K562 (cell line): ENCODE measurements at regions not wholly inside any gene's neighbourhood (a gene's known extent, or its start where the extent isn't known, plus 50 kb on each side); places are given as distances from the start of the nearest gene placed in this dataset.

Source experiments
- ATAC-seq: fragments of 200-7000 bp; cut with Tn5 transposase; 3 replicates; pipeline ENCODE4 v1.9.1; 2020; ENCODE audit warnings: moderate library complexity
- BruUV-seq: library from RNA; stranded (reverse); fragments of 400-500 nt; replicated peaks from 2 replicates; lab custom pipeline; 2021; lab: Mats Ljungman, UMichigan
- CTCF ChIA-PET: fragments of 300-600 bp; formaldehyde crosslinking; extraction: SDS; loops from one replicate; lab custom pipeline; 2021; ENCODE audit warnings: low intra/inter-chr PET ratio; lab: Yijun Ruan, JAX
- POLR2A ChIA-PET: fragments of 300-600, 350-650 bp; sonication (Branson Sonifier 250); formaldehyde crosslinking; extraction: SDS; loops from one replicate; lab custom pipeline; 2021; ENCODE audit warnings: antibody characterized with exemption, inconsistent platforms; lab: Yijun Ruan, JAX
- DNase-seq, 4 experiments: peaks; one replicate each; pipeline versions ENCODE4 v3.0.0 to v3.0.0-alpha.2; 2011 to 2018; ENCODE audit warnings: low spot score in 3 of 4, mixed read lengths in 3 of 4; ENCODE audit errors: extremely low read depth in 1 of 4
- FAIRE-seq: peaks from 2 replicates; lab custom pipeline; 2011; peaks lifted over from hg19 to GRCh38; lab: Jason Lieb, UNC
- H2AFZ ChIP-seq: 2 replicates; pipeline ENCODE4 v1.6.0; 2011; ENCODE audit warnings: low read depth, low read length, control low read depth, inconsistent platforms
- H3K27ac ChIP-seq: fragments of 200-600 bp; 3 replicates; pipeline ENCODE4 v1.8.0; 2011; ENCODE audit warnings: low read depth, mild to moderate bottlenecking, control low read depth, inconsistent platforms, low read length, moderate library complexity, mixed read lengths; ENCODE audit errors: extremely low read depth
- H3K27me3 ChIP-seq, 2 experiments: fragments of 300-600 bp in 1 of 2; 2 replicates in 1 of 2; 3 replicates in 1 of 2; pipeline versions ENCODE4 v1.6.0 to v1.8.0; 2011; ENCODE audit warnings: inconsistent platforms in 2 of 2, low read length in 2 of 2, mild to moderate bottlenecking in 1 of 2, mixed read lengths in 1 of 2, moderate library complexity in 1 of 2; ENCODE audit not compliant: control insufficient read depth in 2 of 2, insufficient read depth in 2 of 2
- H3K36me3 ChIP-seq: fragments of 300-600 bp; 3 replicates; pipeline ENCODE4 v1.8.0; 2011; ENCODE audit warnings: mild to moderate bottlenecking, low read length, inconsistent platforms; ENCODE audit not compliant: control insufficient read depth, insufficient read depth
- H3K4me1 ChIP-seq, 2 experiments: fragments of 200-600 bp in 1 of 2; replicated peaks in 1 of 2; 2 replicates in 1 of 2; 3 replicates in 1 of 2; pipeline versions ENCODE4 v1.5.1 to v1.8.0; 2011; ENCODE audit warnings: inconsistent platforms in 2 of 2, low read length in 2 of 2, mild to moderate bottlenecking in 1 of 2, mixed read lengths in 1 of 2, moderate library complexity in 1 of 2; ENCODE audit not compliant: control insufficient read depth in 2 of 2, insufficient read depth in 2 of 2
- H3K4me2 ChIP-seq: 2 replicates; pipeline ENCODE4 v1.6.1; 2011; ENCODE audit warnings: low read length, control low read depth, inconsistent platforms, mixed read lengths; ENCODE audit not compliant: insufficient read depth
- H3K4me3 ChIP-seq: fragments of 200-600 bp; sonication (generic), shearing (Covaris generic); 2 replicates; pipeline ENCODE4 v1.5.1; 2016; ENCODE audit warnings: control low read depth, inconsistent platforms
- H3K79me2 ChIP-seq: fragments of 200-600 bp; 3 replicates; pipeline ENCODE4 v1.8.0; 2011; ENCODE audit warnings: low read length, inconsistent platforms; ENCODE audit not compliant: control insufficient read depth, insufficient read depth
- H3K9ac ChIP-seq, 2 experiments: 2 replicates each; pipeline versions ENCODE4 v1.6.0 to v1.6.1; 2011; ENCODE audit warnings: low read depth in 2 of 2, low read length in 2 of 2, control low read depth in 1 of 2, inconsistent platforms in 1 of 2, mild to moderate bottlenecking in 1 of 2, mixed read lengths in 1 of 2; ENCODE audit not compliant: insufficient read depth in 1 of 2
- H3K9me1 ChIP-seq: one replicate; pipeline ENCODE4 v1.6.0; 2011; ENCODE audit warnings: inconsistent platforms, mild to moderate bottlenecking, low read length, moderate library complexity; ENCODE audit not compliant: control insufficient read depth, insufficient read depth
- H3K9me3 ChIP-seq: replicated peaks from 2 replicates; pipeline ENCODE4 v1.5.1; 2011; ENCODE audit warnings: low read depth, low read length, inconsistent platforms; ENCODE audit not compliant: control insufficient read depth, insufficient read depth
- H4K20me1 ChIP-seq: replicated peaks from 2 replicates; pipeline ENCODE4 v1.6.1; 2011; ENCODE audit warnings: low read length, inconsistent platforms, mixed read lengths; ENCODE audit not compliant: control insufficient read depth, insufficient read depth
- CBFA2T3 ChIP-seq: fragments of 450-650 bp; IDR thresholded peaks from 2 replicates; pipeline ENCODE4 v1.6.1; 2017
- EZH2 ChIP-seq: IDR thresholded peaks from 2 replicates; pipeline ENCODE4 v1.6.1; 2012; ENCODE audit warnings: low read depth, mild to moderate bottlenecking, inconsistent platforms, low read length, borderline replicate concordance
- IRF2 ChIP-seq: sonication (generic); formaldehyde crosslinking; IDR thresholded peaks from 2 replicates; pipeline ENCODE4 v1.8.1; 2022; ENCODE audit warnings: mild to moderate bottlenecking, missing genetic modification reagents
- LARP7 ChIP-seq: fragments of 450-650 bp; IDR thresholded peaks from 2 replicates; pipeline ENCODE4 v1.6.1; 2016
- MAFG ChIP-seq: fragments of 450-650 bp; conservative IDR thresholded peaks from 2 replicates; pipeline ENCODE4 v1.6.1; 2016; ENCODE audit warnings: missing genetic modification characterization, missing compliant biosample characterization
- NR1H2 ChIP-seq: sonication (generic); formaldehyde crosslinking; IDR thresholded peaks from 2 replicates; pipeline ENCODE4 v1.4.0; 2020; ENCODE audit warnings: mild to moderate bottlenecking, missing genetic modification reagents
- TAF1 ChIP-seq: IDR thresholded peaks from 2 replicates; pipeline ENCODE4 v1.6.1; 2011; ENCODE audit warnings: mild to moderate bottlenecking, low read length, moderate library complexity; ENCODE audit not compliant: insufficient read depth, control insufficient read depth, severe bottlenecking; ENCODE audit errors: extremely low read depth
- TFAP4 ChIP-seq: sonication (generic); formaldehyde crosslinking; IDR thresholded peaks from 2 replicates; pipeline ENCODE4 v1.8.0; 2022; ENCODE audit warnings: missing genetic modification reagents, mild to moderate bottlenecking, moderate library complexity, borderline replicate concordance
- ZKSCAN3 ChIP-seq: fragments of 250-450 bp; sonication (Bioruptor Pico); IDR thresholded peaks from 2 replicates; pipeline ENCODE4 v1.4.0; 2020
- ZNF24 ChIP-seq: fragments of 450-650 bp; IDR thresholded peaks from 2 replicates; pipeline ENCODE4 v1.6.1; 2016
- WGBS: fragments of 100-300 bp; shearing (Covaris generic); methylation state at CpG from one replicate; pipeline ENCODE4 v1.1.6; 2016; ENCODE audit warnings: low coverage, mixed read lengths; ENCODE audit not compliant: insufficient coverage; ENCODE audit errors: missing lambda C conversion rate; 5-methylcytosine and 5-hydroxymethylcytosine counted together
- in situ Hi-C: fragments of 300-500 bp; cut with MboI; formaldehyde crosslinking; loops from 4 replicates; pipeline ENCODE4 v1.15.0; 2018; ENCODE audit warnings: inconsistent platforms, mixed read lengths
- intact Hi-C: fragments of 100-400 bp; cut with micrococcal nuclease; formaldehyde crosslinking; loops from 2 replicates; pipeline ENCODE4 v1.14.2; 2022

GRCh38 chr13:47146991-47147811, 250.3 kb upstream of the HTR2A start:
- POLR2A ChIA-PET, result no interaction called here
- no peak for ATAC-seq
- H3K4me2 ChIP-seq, result no peak overlapping the region
- no peak overlapping the region for H2AFZ ChIP-seq
- no peak for TF ChIP-seq ZKSCAN3 (CRISPR knock-in tag)
- no peak for TF ChIP-seq LARP7
- no peak for TF ChIP-seq IRF2 (CRISPR knock-in tag)
- no peak for TF ChIP-seq EZH2
- no peak for TF ChIP-seq ZNF24
- no peak for TF ChIP-seq MAFG (tag)
- TF ChIP-seq TFAP4, result no peak
- TF ChIP-seq CBFA2T3, result no peak
- no peak for TF ChIP-seq NR1H2
- TF ChIP-seq TAF1, result no peak
- no peaks in the 10 kb centered on the region for H3K27me3 ChIP-seq
- no peaks in the 10 kb centered on the region for H3K9me1 ChIP-seq
- DNase-seq, result no peak
- H3K36me3 ChIP-seq, result no peaks in the 10 kb centered on the region
- in situ Hi-C loops (no loop called here), intact Hi-C loops (no loop called here)
- H3K4me1 ChIP-seq, result no peaks in the 10 kb centered on the region
- H3K4me3 ChIP-seq, result no peak overlapping the region
- no peaks in the 10 kb centered on the region for H3K79me2 ChIP-seq
- WGBS, result 8% methylated on average over 2 of the region's 2 CpGs
- BruUV-seq, result no TSS peak
- no peaks in the 10 kb centered on the region for H3K9me3 ChIP-seq
- CTCF ChIA-PET, result no interaction called here
- no peak overlapping the region for H3K9ac ChIP-seq
- FAIRE-seq, result no peak
- no peaks in the 10 kb centered on the region for H4K20me1 ChIP-seq
- no peak overlapping the region for H3K27ac ChIP-seq
